HepG2 (cell line): ENCODE measurements at regions not wholly inside any gene's neighbourhood (a gene's known extent, or its start where the extent isn't known, plus 50 kb on each side); places are given as distances from the start of the nearest gene placed in this dataset.

ENCODE experiments used
- CBX1 ChIP-seq: IDR thresholded peaks from one replicate; pipeline ENCODE4 v1.6.1; 2016; ENCODE audit warnings: antibody characterized with exemption, low read depth
- CTCF ChIP-seq: sonication (generic); formaldehyde crosslinking; IDR thresholded peaks from 2 replicates; pipeline ENCODE4 v1.5.0; 2020; ENCODE audit warnings: mild to moderate bottlenecking, missing genetic modification reagents, moderate library complexity
- ELF1 ChIP-seq: sonication (generic); formaldehyde crosslinking; IDR thresholded peaks from 2 replicates; pipeline ENCODE4 v1.4.0; 2020; ENCODE audit warnings: missing genetic modification reagents
- FOXM1 ChIP-seq: sonication (generic); formaldehyde crosslinking; IDR thresholded peaks from 2 replicates; pipeline ENCODE4 v1.5.0; 2020; ENCODE audit warnings: missing genetic modification reagents
- MAZ ChIP-seq, 2 experiments: sonication (generic) in 1 of 2; formaldehyde crosslinking in 1 of 2; IDR thresholded peaks; 2 replicates each; pipeline versions ENCODE4 v1.5.0 to v1.6.1; 2012 to 2020; ENCODE audit warnings: low read depth in 2 of 2, mild to moderate bottlenecking in 2 of 2, borderline replicate concordance in 1 of 2, improper control_type of control experiment in 1 of 2, low read length in 1 of 2, missing genetic modification reagents in 1 of 2, moderate library complexity in 1 of 2
- MYC ChIP-seq: sonication (generic); formaldehyde crosslinking; IDR thresholded peaks from 2 replicates; pipeline ENCODE4 v1.9.0; 2021; ENCODE audit warnings: missing genetic modification reagents, borderline replicate concordance
- POLR2A ChIP-seq, 2 experiments: IDR thresholded peaks; 2 replicates each; pipeline ENCODE4 v1.6.1; 2011; ENCODE audit warnings: low read depth in 2 of 2, low read length in 2 of 2, mild to moderate bottlenecking in 1 of 2, moderate library complexity in 1 of 2; ENCODE audit not compliant: insufficient read depth in 1 of 2
- RAD21 ChIP-seq: fragments of 450-650 bp; formaldehyde crosslinking; IDR thresholded peaks from 2 replicates; pipeline ENCODE4 v1.5.0; 2020; ENCODE audit warnings: mild to moderate bottlenecking
- RFX5 ChIP-seq: IDR thresholded peaks from 2 replicates; pipeline ENCODE4 v1.6.1; 2011; ENCODE audit warnings: low read depth, low read length, improper control_type of control experiment
- RXRA ChIP-seq: sonication (generic); formaldehyde crosslinking; IDR thresholded peaks from 2 replicates; pipeline ENCODE4 v1.5.1; 2020; ENCODE audit warnings: missing genetic modification reagents
- SRF ChIP-seq: IDR thresholded peaks from 2 replicates; pipeline ENCODE4 v1.6.1; 2011; ENCODE audit warnings: mild to moderate bottlenecking, low read depth, low read length, moderate library complexity
- TEAD3 ChIP-seq: optimal IDR thresholded peaks from 2 replicates; pipeline ENCODE3; 2016; ENCODE audit warnings: borderline replicate concordance
- TSC22D2 ChIP-seq: sonication (generic); formaldehyde crosslinking; IDR thresholded peaks from 2 replicates; pipeline ENCODE4 v1.5.1; 2020; ENCODE audit warnings: missing genetic modification reagents, mild to moderate bottlenecking, borderline replicate concordance
- ZNF235 ChIP-seq: sonication (generic); formaldehyde crosslinking; IDR thresholded peaks from 2 replicates; pipeline ENCODE4 v1.8.1; 2023; ENCODE audit warnings: mild to moderate bottlenecking, missing genetic modification reagents, borderline replicate concordance

GRCh38 chr1:200491103-200491502 lies 81.3 kb upstream of the ZNF281 start:
- TF ChIP-seq SRF: no peak
- no peak for TF ChIP-seq MAZ (IDR thresholded peaks at IDR 0.05; ENCODE audit: borderline replicate concordance, low read depth, low read length)
- TF ChIP-seq MAZ (CRISPR knock-in tag; IDR thresholded peaks at IDR 0.05; ENCODE audit: low read depth): no peak
- TF ChIP-seq CTCF (CRISPR knock-in tag): no peak
- TF ChIP-seq POLR2A (IDR thresholded peaks at IDR 0.05; ENCODE audit: insufficient read depth in 1 of 2, low read depth in 2 of 2, low read length in 2 of 2): no peak
- TF ChIP-seq TSC22D2 (CRISPR knock-in tag): no peak
- TF ChIP-seq MYC: no peak
- no peak for TF ChIP-seq RFX5
- no peak for TF ChIP-seq TEAD3 (CRISPR knock-in tag)
- TF ChIP-seq RXRA (CRISPR knock-in tag): no peak
- no peak for TF ChIP-seq ZNF235
- no peak for TF ChIP-seq ELF1
- no peak for TF ChIP-seq FOXM1 (CRISPR knock-in tag)
- no peak for TF ChIP-seq RAD21 (CRISPR knock-in tag)
- TF ChIP-seq CBX1: no peak
